SIG-M5 treated with dmso at 0.1 percent for 504 hours (cell line): ENCODE measurements at regions not wholly inside any gene's neighbourhood (a gene's known extent, or its start where the extent isn't known, plus 50 kb on each side); places are given as distances from the start of the nearest gene placed in this dataset.

Source experiments
- DNase-seq: peaks from one replicate; lab custom pipeline; 2025; ENCODE audit not compliant: unreplicated experiment; lab: John Stamatoyannopoulos, UW

DNA sequence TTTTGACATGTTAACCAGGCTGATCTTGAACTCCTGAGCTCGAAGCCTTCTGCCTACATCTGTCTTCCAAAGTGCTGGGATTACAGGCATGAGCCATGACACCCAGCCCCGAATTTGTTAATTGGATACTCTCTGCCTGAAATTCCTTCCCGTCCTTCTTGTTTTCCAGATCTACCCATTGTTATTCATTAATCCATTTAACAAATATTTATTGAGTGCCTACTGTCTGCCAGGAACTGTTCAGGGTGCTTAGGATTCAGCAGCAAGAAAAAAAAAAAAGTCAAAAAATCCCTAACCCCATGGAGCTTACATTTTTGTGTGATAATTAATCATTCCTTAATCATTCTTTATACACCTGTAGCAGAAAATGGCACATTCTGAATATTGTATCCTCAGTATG is 206.8 kb upstream of the FOXD3 start:
- DNase-seq, result no peak

DNA sequence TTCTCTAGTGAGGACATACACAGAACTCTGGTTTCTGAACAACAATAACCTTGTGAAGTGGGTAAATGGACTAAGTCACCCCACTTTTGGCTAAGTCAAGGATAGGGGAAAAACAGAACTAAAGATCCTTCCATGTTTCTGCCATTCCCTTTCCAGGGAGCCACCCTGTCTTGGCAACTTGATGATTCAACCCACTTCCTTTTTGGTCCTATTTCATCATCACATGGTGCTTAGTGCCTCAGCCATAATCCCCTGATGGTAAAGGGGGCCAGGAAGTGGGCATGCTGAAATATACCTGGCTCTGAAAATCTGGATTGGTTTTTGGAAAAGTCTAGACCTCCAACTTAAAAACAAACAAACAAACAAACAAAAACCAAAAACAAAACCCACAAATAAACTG is 206.4 kb upstream of the FOXD3 start:
- peak; percentile 9 for DNase-seq

DNA sequence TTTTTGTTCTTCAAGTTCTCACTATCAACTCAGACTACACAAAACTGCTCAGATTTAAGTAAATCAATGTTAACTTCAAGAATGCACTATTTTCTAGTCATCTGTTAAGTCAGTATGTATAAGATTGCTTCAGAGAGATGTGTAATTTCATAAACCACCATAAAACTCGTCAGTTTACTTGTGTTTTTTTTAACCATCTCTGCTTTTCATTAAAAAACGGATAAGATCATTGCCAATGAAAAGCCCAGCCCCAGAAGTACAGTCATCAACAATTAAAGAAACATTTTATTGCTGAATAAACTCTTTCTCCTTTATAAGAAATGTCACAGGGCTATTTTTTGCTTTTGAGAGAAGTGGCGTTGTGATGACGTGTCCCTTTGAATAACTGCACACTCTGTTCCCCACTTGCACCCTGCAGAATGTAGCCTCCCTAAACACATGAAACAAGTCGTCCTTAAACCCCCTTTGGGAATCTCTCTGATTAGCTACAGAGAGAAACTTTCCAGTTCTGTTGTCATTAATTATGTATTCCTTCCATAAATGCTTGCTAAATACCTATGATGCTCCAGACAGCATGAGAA is 202.7 kb upstream of the FOXD3 start:
- DNase-seq, result no peak

DNA sequence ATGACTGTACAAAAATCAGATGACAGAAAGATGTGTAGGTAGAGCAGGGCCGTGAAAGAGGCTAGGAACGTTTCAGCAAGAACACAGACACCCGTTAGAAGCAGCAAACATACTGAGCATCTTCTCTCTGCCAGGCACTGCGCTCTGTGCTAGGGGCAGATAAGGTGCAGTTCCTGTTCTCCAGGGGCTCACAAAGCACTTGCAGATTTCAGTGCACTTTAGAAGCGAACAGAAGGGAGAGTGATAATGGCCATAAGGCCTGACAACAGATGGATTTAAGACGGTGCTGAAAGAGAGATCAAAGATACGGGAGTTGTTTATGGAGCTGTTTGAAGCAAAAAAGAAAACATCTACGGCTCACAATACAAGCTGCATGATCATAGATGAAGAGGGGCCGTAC is 200.3 kb upstream of the FOXD3 start:
- DNase-seq, result no peak

DNA sequence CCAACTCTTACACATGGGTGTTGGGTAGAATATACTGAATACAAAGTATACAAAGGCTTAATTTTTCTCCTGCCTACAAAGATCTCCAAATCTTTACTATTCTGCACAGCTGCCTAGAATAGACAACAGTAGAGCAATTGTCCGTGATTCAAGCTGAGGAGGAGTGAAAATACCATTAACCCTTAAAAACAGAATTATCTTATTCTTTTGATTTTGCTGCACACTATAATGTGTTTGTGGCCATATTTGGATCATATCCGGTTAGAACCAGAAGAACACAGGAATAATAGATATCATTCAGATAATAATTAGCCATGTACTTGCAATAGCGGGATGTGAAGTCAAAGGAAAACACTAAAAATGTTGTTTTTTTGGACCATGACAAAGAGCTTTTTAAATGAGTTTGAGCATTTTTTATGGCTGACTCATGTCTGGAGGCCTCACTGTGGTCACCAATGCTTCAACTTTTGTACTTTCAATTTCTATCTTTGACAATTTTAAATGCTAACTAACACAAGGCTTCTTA is 197.6 kb upstream of the FOXD3 start:
- peak; percentile 60 for DNase-seq

DNA sequence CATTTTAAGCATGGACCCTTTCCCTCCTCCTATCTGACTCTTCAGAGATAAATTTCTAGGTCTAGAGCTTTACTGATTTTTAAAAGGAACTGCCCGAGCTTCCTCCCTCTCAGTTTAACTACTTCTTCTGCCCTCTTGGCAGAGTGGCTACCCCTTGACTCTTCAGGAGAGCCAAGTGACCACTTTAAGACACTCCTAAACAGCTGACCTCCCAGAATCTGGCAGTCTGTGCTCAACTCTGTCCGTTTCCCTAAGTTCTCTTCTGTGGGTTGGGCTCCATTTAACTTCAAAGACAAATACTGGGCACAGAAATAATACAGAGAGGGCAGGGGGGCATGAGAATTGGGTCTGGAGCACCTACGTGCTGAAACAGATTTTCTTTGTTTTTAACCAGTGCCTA is 196.3 kb upstream of the FOXD3 start:
- DNase-seq, result no peak

DNA sequence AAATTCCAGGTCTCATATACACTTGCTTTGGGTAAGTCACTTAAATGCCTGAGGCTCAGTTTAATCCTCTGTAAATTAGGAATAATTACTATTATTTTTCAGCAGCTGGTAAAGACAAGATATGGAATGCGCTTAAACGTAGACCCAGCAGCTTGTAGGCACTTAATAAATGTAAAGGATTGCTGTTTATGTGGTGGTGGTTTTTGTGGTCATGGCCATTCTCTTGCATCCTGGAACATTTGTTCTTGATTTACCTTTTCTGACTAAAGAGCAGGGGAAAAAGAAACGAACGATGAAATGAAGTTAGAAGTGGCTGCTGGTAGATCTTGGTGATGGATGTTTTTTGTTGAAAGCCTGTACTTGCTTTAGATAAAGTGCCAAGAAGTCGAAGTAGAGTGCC is 195.0 kb upstream of the FOXD3 start:
- DNase-seq, result no peak

DNA sequence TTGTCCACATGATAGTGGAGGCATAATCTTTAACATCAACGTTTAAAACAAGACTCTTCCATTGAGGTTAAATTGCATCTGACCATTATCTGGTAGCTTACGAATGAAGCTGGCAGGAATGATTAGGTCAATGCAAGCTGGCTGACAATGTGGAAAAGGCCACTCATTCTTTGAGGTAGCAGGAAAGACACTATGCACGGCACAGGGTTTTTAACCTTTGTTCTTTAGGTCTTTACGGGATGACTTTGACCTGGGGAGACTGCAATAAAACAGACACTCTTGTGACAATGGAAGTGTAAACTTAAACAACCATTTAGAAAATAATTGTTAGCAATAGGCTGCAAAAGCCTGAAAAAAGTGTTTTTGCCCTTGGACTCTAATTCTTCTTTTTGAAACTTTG is 193.8 kb upstream of the FOXD3 start:
- no peak for DNase-seq

DNA sequence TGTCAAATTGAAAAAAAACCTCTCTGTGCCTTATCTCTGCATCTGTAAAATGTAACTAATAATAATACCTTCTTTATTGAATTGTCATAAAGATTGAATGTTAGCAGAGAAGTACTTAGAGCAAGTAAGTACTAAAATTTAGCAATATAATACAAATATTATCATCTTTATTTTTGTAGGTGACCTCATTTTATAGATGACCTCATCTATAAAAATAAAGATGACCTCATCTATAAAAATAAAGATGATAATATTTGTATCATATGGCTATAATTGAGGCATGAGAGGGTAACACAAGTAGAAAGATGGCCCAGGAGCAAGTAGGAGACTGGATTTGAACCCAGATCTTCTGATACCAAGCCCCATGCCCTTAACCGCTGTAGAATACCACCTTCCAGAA is 193.2 kb upstream of the FOXD3 start:
- no peak for DNase-seq

DNA sequence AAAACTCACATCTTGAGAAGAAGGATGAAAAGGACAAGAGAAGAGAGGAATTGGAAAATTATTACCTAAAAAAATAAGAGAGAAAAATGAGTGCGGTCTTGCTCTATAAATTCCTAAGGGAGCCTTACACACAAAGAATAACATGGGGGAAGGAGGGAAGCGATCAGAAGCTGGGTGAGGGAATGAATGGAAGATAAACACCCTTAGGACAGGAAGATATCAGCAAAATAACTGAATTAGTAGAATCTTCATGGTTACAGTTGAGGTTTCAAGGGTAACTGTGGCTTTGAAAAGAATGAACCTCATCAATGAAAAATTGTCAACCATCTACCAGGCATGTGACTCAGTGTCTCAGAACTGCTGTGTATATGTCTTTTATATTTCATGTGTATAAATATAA is 192.5 kb upstream of the FOXD3 start:
- no peak for DNase-seq

DNA sequence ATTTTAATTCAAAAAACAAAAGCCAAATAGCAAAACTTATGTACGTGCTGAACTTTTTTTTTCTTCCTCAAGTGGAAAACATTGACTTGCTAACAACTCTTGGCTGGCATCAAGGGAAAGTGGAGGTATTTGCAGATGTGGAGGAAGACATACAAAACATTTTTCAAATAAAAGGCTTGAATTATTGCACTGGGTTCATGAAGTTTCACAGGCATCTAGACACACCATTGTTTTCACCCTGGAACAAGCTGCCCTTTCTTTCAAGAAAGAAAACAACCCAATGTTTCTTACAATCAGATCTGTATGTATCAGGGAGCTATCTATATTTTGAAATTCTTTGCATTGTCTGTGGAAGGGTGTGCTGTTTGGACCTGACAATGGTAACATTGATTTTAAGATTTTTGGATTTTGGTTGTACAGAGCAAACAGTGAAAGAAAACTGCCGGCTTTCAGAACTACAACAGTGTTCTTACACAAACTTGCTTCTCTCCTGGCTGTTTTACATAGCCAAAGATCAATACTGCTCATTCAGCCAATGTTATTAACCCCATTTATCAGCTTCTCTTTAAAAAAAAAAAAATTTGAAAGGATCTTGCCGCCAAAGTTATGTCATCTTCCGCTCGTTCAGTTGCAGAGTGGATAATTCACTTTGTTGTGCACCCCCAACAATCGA is 187.7 kb upstream of the FOXD3 start:
- no peak for DNase-seq

DNA sequence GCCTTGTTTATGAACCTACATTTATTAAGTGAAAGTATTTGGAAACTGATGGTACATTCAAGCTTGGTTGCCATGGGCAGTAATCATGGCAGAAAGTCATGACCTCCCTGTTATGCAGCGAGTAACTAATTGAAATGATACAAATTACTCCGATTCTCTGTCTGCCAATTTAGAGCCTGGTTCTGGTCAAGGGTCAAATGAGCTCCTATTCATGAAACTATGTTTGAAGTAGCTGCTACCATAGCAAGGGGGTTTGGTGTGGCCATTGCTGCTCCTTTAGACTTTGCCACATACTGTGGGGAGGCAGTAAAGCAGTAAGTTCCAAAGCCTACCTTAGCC is 187.2 kb upstream of the FOXD3 start:
- DNase-seq, result no peak

DNA sequence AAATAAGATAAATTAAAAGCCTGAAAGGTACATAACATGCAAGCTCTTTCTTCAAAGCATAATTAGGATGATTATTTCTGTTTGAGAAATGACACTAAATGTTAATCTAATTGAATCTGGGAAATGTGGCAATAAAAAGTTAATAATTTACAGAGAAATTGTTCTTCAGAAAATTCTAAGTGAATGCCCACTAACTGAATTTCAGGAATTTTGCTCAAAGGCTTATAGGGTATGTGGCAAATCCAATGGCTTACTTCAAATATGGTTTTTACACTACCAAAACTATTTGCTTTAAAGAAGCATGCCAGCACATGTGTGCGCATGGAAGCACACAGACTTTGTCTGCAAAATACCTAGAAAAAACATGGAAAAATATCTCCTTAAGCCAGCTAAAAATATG is 186.6 kb upstream of the FOXD3 start:
- DNase-seq, result no peak

DNA sequence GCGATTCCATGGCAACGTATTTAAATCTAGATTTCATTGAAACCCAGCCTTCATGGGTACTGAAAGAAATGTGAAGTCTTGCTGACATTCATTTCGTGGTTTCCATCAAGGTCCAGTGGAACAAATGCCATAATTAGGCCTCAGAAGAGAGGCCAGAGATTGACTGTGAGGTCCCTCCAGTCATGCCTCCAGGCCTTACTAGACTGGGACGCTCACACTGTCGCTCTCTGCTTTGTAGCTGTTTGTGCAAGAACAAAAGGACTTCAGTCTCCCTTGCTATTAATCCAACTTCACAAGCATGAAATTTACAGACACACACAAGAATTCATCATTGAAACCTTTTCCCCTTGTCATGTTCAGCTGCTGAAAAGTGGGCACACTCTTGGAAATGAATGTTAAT is 180.4 kb upstream of the FOXD3 start:
- DNase-seq, result no peak

DNA sequence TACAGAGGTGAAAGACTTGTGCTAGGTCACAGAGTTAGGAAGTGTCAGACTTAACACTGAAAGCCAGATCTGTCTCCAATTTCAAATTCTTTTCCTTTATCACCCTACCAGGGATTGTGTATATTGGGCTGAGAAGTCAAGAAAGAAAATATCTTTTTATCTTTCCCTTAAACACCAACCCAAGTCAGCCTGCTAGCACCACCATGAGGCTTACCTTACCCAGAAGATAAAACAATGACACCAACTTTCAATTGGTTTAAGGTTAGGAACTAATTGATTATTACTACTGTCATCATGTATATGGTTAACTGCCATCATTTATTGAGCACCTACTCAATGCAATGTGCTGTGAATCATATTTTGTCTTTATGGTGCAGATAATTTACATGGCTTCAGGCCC is 178.9 kb upstream of the FOXD3 start:
- DNase-seq, result no peak

DNA sequence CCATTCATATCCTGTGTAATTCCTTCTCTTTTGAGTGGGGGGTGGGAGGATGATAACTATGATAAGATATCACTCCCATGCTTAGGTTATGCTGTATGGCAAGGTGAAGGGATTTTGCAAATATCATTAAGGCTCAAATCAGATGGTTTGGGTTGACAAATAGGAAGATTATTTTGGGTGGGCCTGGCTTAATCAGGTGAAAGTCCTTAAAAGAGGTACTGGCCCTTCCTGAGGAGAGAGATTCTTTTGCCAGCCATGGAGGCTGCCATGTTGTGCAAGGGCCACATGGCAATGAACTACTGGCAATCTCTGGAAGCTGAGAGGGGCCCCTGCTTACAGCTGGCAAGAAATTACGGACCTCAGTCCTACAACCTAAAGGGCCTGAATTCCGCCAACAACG is 174.6 kb upstream of the FOXD3 start:
- DNase-seq, result no peak

DNA sequence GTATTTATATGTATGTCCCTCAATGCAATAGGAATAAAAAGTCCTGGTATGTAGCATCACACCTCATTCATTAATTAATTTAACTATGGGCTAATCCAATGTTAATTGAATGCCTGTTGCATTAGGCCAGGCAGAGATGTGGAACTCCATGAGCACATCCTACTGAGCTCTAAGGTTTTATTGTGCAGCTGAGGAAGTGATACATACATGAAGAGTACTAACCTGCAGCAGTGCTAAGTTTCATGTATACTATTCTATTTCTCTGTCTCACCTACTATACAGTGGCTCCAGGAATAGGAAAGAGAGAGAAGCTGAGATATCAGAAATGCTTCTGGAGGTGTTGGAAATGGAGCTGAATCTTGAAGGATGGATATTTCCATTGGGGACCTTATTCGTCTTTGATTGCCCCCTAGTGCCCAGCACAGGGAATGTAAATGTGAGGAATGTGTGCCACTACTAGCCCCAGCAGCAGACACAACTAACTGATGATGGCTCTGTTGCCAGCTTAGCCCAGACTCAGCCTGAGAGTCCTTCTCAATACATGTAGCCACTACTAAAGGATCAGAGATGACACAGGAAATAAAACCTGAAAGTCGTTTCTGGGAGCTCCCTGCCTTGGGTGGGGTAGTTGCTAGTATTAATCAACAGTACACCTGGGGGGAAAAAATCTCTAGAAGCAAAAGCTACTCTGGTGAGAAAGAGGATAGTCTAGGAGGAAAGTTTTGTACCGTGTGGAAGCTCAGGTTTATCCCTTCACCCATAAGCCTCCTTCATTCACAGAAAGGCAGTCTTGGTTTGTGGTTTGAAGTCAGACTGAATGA is 173.3 kb upstream of the FOXD3 start:
- peak; percentile 18 for DNase-seq

DNA sequence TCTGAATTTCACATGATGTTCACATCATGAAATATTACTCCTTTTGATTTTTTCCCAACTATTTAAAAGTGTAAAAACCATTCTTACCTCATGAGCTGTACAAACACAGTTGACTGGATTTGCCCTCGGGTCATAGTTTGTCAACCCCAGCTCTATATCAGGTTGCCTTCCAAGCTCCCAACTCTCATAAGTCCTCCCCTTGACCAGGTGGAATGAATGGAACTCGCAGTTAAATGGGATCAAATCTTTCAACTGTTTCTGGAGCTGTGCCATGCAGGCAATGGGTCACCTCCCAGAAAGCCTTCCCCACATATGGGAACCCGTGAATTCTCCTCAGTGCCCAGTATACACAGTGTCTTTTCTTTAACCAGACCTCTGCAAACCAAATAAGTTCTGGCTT is 169.8 kb upstream of the FOXD3 start:
- no peak for DNase-seq

DNA sequence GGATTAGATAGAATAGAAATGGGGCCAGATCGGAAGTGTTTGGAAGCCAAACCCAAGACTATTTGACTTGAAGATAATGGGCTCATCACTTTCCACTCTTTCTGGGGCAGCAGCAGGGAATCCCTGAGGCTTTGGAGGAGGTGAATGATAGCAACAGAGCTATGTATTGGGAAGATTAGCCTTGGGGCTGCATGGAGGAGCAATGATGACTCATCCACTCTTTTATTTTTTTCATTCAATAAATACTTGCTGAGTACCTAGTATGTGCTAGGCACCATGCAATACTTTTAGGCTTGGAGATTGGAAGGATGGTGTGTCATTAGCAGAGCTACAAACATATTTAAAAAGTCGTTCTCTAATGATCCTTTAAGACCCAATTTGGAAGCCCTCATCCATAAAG is 166.9 kb upstream of the FOXD3 start:
- no peak for DNase-seq

DNA sequence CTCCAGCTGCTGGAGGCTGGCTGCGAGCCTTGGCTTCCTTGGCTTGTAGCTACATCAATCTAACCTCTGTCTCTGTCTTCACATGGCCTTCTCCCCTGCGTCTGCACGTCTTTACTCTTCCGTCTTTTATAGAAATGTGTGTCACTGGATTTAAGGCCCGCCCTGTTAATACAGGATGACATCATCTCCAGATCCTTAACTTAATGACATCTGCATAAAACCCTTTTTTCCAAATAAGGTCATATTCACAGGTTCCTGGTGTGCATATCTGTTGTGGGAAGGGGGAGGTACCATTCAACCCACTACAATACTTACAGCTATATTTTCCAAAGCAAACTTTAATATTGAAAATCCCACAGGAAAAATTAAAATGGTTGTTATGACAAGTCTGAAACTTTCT is 165.3 kb upstream of the FOXD3 start:
- DNase-seq, result no peak

DNA sequence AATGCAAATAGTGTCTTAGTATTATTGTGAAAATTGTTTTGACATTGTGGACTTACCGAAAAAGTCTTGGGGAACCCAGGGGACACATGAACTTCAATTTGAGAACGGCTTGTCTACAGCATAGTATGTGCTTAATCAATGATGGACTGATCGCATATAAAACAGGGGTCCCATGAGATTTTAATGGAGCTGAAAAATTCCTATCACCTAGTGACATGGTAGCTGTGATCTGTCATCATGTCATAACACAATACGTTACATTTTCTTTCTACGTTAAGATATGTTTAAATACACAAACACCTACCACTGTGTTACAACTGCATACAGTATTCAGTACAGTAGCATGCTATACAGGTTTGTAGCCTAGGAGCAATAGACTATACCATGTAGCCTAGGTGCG is 153.3 kb upstream of the FOXD3 start:
- DNase-seq, result no peak

DNA sequence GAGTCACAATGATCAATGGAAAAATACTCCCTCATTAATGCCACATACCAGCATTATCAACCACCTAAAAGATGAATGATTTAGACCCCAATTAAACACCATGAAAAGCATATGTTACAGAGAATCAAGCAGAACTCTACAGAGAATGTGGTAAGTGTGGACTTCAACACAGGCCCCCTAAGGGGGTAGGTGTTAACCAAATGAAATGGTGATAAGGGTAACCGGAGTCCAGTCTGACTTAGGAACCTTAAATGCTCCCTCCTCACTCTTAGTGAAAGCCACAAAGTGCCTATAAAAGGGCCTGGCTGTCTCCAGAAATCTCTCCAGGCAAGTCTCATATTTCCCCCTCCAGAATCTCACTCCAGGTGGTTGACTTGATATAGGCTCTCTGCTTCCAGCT is 149.2 kb upstream of the FOXD3 start:
- no peak for DNase-seq
